ENCODE measurements at regions not wholly inside any gene's neighbourhood (a gene's known extent, or its start where the extent isn't known, plus 50 kb on each side); places are given as distances from the start of the nearest gene placed in this dataset.

DNA sequence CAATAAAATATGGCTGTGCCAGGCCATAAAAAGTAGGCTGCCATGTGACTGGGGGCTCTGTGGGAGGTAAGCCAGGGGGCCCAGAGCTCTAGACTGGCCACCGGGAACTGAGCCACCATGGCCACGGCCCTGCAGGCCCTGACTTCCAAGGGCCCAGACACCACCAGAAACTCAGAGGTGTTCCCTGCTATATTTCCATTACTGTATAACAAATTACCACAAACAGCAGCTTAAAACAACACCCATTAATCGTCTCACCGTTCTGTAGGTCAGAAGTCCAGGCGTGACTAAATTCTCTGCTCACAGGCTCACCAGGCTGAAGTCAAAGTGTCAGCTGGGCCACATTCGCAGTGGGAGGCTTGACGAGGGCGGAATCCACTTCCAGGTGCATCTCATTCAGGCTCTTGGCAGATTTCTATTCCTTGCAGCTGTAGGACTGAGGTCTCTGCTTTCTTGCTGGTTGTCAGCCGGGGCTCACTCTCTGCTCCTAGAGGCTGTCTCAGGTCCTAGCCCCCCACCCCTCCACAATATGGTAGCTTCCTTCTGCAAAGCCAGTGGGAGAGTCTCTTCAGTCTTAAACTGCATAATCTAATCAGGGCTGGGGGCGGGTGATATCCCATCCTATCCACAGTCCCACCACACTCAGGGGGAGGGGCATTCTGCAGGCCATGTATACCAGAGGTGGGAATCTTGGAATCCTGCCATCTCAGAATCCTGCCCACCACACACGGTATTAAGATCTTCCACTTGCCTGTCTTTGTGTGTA is 125.4 kb downstream of the C5orf15 start:
- ATAC-seq = no peak
- Histone ChIP-seq H3K4me3 (no peak overlapping the region), H3K36me3 (no peaks in the 10 kb centered on the region), H3K27me3 (no peaks in the 10 kb centered on the region), H3K9me3 (no peaks in the 10 kb centered on the region), H3K4me1 (no peaks in the 10 kb centered on the region), H3K27ac (no peak overlapping the region)
- TF ChIP-seq, protein P1, sequence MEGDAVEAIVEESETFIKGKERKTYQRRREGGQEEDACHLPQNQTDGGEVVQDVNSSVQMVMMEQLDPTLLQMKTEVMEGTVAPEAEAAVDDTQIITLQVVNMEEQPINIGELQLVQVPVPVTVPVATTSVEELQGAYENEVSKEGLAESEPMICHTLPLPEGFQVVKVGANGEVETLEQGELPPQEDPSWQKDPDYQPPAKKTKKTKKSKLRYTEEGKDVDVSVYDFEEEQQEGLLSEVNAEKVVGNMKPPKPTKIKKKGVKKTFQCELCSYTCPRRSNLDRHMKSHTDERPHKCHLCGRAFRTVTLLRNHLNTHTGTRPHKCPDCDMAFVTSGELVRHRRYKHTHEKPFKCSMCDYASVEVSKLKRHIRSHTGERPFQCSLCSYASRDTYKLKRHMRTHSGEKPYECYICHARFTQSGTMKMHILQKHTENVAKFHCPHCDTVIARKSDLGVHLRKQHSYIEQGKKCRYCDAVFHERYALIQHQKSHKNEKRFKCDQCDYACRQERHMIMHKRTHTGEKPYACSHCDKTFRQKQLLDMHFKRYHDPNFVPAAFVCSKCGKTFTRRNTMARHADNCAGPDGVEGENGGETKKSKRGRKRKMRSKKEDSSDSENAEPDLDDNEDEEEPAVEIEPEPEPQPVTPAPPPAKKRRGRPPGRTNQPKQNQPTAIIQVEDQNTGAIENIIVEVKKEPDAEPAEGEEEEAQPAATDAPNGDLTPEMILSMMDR (IDR thresholded peaks at IDR 0.05) = no peak
- intact Hi-C loops (cut with DNase I) = no loop called here
- peak; percentile 13 for DNase-seq

DNA sequence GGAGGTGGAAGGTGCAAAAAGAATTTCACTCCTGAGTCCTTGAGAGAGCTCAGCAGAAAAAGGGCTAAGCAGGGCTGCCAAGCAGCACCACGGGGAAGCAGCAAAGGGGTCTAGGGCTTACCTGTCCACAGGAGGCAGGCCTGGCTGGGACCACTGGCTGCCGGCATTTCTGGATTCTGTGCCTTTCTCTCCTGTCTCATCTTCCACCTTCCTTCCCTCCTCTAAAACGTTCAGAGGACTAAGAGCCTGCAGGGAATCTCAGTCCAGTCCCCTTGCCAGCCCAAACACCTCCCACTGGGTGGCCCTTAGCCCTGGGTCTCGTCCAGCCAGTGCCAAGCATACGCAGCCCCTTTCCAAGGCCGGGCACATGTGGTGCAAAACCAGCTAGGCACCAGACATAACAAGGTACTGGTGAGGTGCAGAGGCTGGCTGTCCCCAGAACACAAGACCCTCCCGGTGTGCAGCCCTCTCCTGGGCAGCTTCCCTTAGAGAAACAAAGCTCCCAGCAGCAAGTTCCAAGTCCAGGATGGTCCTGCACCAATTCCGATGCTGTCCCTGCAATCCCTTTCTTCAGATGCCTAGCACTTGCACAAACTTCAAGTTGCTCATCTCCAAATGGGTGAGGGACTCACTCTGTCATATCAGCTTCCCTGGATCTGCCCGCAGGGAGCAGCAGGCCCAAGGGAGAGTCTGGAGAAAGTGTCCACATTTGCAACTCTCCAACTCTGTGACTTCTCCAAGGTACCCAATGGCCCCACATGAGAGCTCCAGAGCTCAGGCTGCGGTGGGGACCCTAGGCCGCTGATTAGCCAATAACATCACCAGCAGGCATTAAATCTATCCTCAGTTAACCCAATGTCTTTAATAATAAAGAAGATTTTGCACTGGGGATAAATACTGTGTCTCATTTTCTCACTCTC is 126.3 kb downstream of the C5orf15 start:
- TF ChIP-seq, protein P1 (IDR thresholded peaks at IDR 0.05) = no peak
- no peaks in the 10 kb centered on the region for H3K9me3 ChIP-seq
- intact Hi-C loops (cut with DNase I) = no loop called here
- H3K4me3 ChIP-seq = no peak overlapping the region
- peak; percentile 21 for DNase-seq
- H3K27ac ChIP-seq = no peak overlapping the region
- no peaks in the 10 kb centered on the region for H3K27me3 ChIP-seq
- no peak for ATAC-seq
- no peaks in the 10 kb centered on the region for H3K36me3 ChIP-seq
- H3K4me1 ChIP-seq = no peaks in the 10 kb centered on the region

DNA sequence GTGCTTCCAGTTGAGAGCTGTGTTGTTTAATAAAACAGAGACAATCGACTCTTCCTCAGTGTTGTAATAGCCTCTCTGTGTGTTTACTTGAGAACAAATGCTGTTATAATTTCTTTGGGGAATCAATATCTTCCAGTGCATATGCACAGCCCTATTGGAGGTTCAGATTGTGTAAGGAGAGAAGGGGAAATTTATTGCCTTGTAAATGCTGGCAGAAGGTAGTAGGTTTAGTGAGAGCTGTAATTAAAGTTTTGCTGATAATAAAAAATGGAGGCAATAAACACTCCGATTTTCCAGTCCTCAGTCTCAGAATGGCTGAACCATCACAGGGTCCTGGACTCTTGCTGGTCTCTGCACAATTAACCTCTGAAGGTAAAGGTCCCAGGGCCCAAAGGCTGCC is 128.3 kb downstream of the C5orf15 start:
- Histone ChIP-seq H3K27ac (no peak overlapping the region), H3K4me3 (no peak overlapping the region), H3K4me1 (no peaks in the 10 kb centered on the region), H3K9me3 (no peaks in the 10 kb centered on the region), H3K27me3 (no peaks in the 10 kb centered on the region), H3K36me3 (no peaks in the 10 kb centered on the region)
- TF ChIP-seq, protein P1 (IDR thresholded peaks at IDR 0.05) = no peak
- ATAC-seq = no peak
- intact Hi-C loops (cut with DNase I) = no loop called here
- DNase-seq = no peak

GRCh38 chr5:133839721-133840120 is 128.7 kb downstream of the C5orf15 start:
- Histone ChIP-seq H3K4me1 (no peaks in the 10 kb centered on the region), H3K4me3 (no peak overlapping the region), H3K36me3 (no peaks in the 10 kb centered on the region), H3K9me3 (no peaks in the 10 kb centered on the region), H3K27me3 (no peaks in the 10 kb centered on the region), H3K27ac (no peak overlapping the region)
- no peak for ATAC-seq
- intact Hi-C loops (cut with DNase I) = no loop called here
- TF ChIP-seq, protein P1 (IDR thresholded peaks at IDR 0.05) = no peak
- DNase-seq = no peak

GRCh38 chr5:133839090-133839489 is 129.3 kb downstream of the C5orf15 start:
- intact Hi-C loops (cut with DNase I) = no loop called here
- Histone ChIP-seq H3K27me3 (no peaks in the 10 kb centered on the region), H3K36me3 (no peaks in the 10 kb centered on the region), H3K4me1 (no peaks in the 10 kb centered on the region), H3K4me3 (no peak overlapping the region), H3K27ac (no peak overlapping the region), H3K9me3 (no peaks in the 10 kb centered on the region)
- ATAC-seq = no peak
- TF ChIP-seq, protein P1 (IDR thresholded peaks at IDR 0.05) = no peak
- no peak for DNase-seq

Data from upper lobe of right lung (tissue), 1 donor.